SW480 (cell line): ENCODE measurements at regions not wholly inside any gene's neighbourhood (a gene's known extent, or its start where the extent isn't known, plus 50 kb on each side); places are given as distances from the start of the nearest gene placed in this dataset.
"Not testable (repeated sequence)": the region's sequence is repeated elsewhere in the genome, so short reads cannot be mapped to it uniquely, and the experiment has no call there.

Experiments used
- DNase-seq: peaks from one replicate; pipeline ENCODE4 v3.0.0-alpha.2; 2016; ENCODE audit warnings: low spot score

- DNase-seq = no peak
Measured at GRCh38 chr10:78210976-78211375, 177.3 kb downstream of the RPS24 start.

GRCh38 chr10:78211561-78212051 is 177.9 kb downstream of the RPS24 start:
- DNase-seq = peak; percentile 9

GRCh38 chr10:78212060-78212785 is 178.6 kb downstream of the RPS24 start:
- DNase-seq = no peak

- DNase-seq = no peak
Measured at GRCh38 chr10:78212786-78213175, 179.1 kb downstream of the RPS24 start.

- no peak for DNase-seq
Measured at GRCh38 chr10:78214955-78215354, 181.3 kb downstream of the RPS24 start.

- no peak for DNase-seq
Measured at GRCh38 chr10:78215645-78216044, 182.0 kb downstream of the RPS24 start.

- no peak for DNase-seq
Measured at GRCh38 chr10:78217336-78217735, 183.7 kb downstream of the RPS24 start.

- DNase-seq = no peak
Measured at GRCh38 chr10:78218798-78219490, 185.3 kb downstream of the RPS24 start.

- DNase-seq = not testable (repeated sequence)
Measured at GRCh38 chr10:78219568-78219967, 185.9 kb downstream of the RPS24 start.

GRCh38 chr10:78220781-78221180 is 187.1 kb downstream of the RPS24 start:
- no peak for DNase-seq

GRCh38 chr10:78222096-78222790 is 188.6 kb downstream of the RPS24 start:
- no peak for DNase-seq

- no peak for DNase-seq
Measured at GRCh38 chr10:78223088-78223487, 189.4 kb downstream of the RPS24 start.

GRCh38 chr10:78224602-78225001 is 190.9 kb downstream of the RPS24 start:
- no peak for DNase-seq

GRCh38 chr10:78225594-78225993 is 191.9 kb downstream of the RPS24 start:
- no peak for DNase-seq

GRCh38 chr10:78229489-78229888 is 195.8 kb downstream of the RPS24 start:
- no peak for DNase-seq

GRCh38 chr10:78229950-78230675 is 196.4 kb downstream of the RPS24 start:
- no peak for DNase-seq

GRCh38 chr10:78231327-78231726 is 197.7 kb downstream of the RPS24 start:
- no peak for DNase-seq

GRCh38 chr10:78231939-78232338 is 198.3 kb downstream of the RPS24 start:
- no peak for DNase-seq

GRCh38 chr10:78236416-78237015 is 202.9 kb downstream of the RPS24 start:
- DNase-seq = no peak

GRCh38 chr10:78237951-78238350 is 204.3 kb downstream of the RPS24 start:
- not testable (repeated sequence) for DNase-seq

- no peak for DNase-seq
Measured at GRCh38 chr10:78247266-78247665, 213.6 kb downstream of the RPS24 start.

GRCh38 chr10:78247821-78248220 is 214.2 kb downstream of the RPS24 start:
- DNase-seq = no peak
